ENCODE measurements at regions not wholly inside any gene's neighbourhood (a gene's known extent, or its start where the extent isn't known, plus 50 kb on each side); places are given as distances from the start of the nearest gene placed in this dataset.
"Not testable (repeated sequence)": the region's sequence is repeated elsewhere in the genome, so short reads cannot be mapped to it uniquely, and the experiment has no call there.

DNA sequence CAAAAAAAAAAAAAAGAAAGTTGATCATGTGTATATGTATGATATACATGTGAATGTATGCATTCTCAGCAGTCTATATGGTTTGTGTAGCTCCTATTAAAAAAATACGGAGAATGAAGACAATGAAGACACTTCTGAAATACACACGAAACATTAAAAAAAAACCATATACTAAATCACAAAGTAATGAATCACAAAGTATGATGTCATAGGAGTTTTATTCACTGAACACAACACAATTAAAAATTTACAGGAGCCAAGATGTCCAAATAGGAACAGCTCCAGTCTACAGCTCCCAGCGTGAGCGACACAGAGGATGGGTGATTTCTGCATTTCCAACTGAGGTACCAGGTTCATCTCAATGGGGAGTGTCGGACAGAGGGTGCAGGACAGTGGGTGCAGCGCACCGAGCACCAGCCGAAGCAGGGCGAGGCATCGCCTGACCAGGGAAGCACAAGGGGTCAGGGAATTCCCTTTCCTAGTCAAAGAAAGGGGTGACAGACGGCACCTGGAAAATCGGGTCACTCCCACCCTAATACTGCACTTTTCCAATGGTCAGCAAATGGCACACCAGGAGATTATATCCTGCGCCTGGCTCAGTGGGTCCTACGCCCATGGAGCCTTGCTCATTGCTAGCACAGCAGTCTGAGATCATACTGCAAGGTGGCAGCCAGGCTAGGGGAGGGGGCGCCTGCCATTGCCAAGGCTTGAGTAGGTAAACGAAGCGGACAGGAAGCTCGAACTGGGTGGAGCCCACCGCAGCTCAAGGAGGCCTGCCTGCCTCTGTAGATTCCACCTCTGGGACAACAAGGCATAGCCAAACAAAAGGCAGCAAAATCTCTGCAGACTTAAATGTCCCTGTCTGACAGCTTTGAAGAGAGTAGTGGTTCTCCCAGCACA lies 53.9 kb upstream of the TUSC1 start:
- DNase-seq = not testable (repeated sequence)
